ENCODE measurements at regions not wholly inside any gene's neighbourhood (a gene's known extent, or its start where the extent isn't known, plus 50 kb on each side); places are given as distances from the start of the nearest gene placed in this dataset.

DNA sequence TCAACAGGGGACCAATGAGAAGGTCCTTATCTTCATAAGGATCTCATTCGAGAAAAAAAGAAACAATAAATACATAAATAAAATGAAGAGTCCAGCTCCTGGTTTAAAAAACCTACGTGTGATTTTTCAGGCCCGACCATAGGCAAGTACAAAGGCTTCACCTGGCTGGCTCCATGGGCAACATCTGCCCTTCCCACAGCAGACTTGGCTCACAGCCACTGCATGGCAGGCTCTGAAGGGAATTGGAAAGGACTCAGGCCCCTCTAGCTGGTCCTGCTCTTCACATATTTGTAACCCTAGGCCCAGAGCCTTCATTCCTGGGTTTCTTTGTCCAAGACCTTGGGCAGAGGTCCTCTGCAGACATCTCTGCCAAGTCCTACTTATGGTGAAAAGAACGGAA is 228.1 kb downstream of the QDPR start:
- Mint-ChIP-seq H3K27me3 (no peaks in the 10 kb centered on the region), H3K4me3 (no peak overlapping the region), H3K36me3 (ENCODE audit: low read depth) (no peaks in the 10 kb centered on the region), H3K4me1 (ENCODE audit: low read depth) (no peaks in the 10 kb centered on the region), H3K27ac (no peak overlapping the region), H3K9me3 (no peaks in the 10 kb centered on the region)
- ChIA-PET CTCF (no interaction called here), POLR2A (no interaction called here)
- H3K4me3 ChIP-seq (ENCODE audit: low read length), result no peak overlapping the region
- H3K27me3 ChIP-seq (ENCODE audit: control insufficient read depth in 1 of 2, insufficient read depth in 2 of 2, low read length in 2 of 2), result no peaks in the 10 kb centered on the region
- H3K9me3 ChIP-seq (ENCODE audit: control insufficient read depth in 1 of 2, insufficient read depth in 1 of 2, low read length in 2 of 2), result no peaks in the 10 kb centered on the region
- DNase-seq, result no peak
- no peak for TF ChIP-seq CTCF (IDR thresholded peaks at IDR 0.05)
- no peak for ATAC-seq (ENCODE audit: poor library complexity)
- H3K27ac ChIP-seq (ENCODE audit: low read depth in 1 of 2, low read length in 2 of 2), result no peak overlapping the region
- intact Hi-C loops (cut with DNase I, micrococcal nuclease), result loop anchor here in 1 of 2 experiments (5.0 kb wide), 1 partner anchor 163 kb away; no protein-coding TSS in a partner anchor
- H3K36me3 ChIP-seq (ENCODE audit: insufficient read depth, low read length), result no peaks in the 10 kb centered on the region
- no peaks in the 10 kb centered on the region for H3K4me1 ChIP-seq (ENCODE audit: insufficient read depth, low read length)

- H3K36me3 Mint-ChIP-seq (ENCODE audit: low read depth), result no peaks in the 10 kb centered on the region
- DNase-seq (no peak), ATAC-seq (ENCODE audit: poor library complexity) (no peak)
- H3K4me1 Mint-ChIP-seq (ENCODE audit: low read depth), result no peaks in the 10 kb centered on the region
- no peak for TF ChIP-seq CTCF (IDR thresholded peaks at IDR 0.05)
- Histone ChIP-seq H3K36me3 (ENCODE audit: insufficient read depth, low read length) (no peaks in the 10 kb centered on the region), H3K4me3 (ENCODE audit: low read length) (no peak overlapping the region), H3K27me3 (ENCODE audit: control insufficient read depth in 1 of 2, insufficient read depth in 2 of 2, low read length in 2 of 2) (no peaks in the 10 kb centered on the region), H3K27ac (ENCODE audit: low read depth in 1 of 2, low read length in 2 of 2) (no peak overlapping the region), H3K4me1 (ENCODE audit: insufficient read depth, low read length) (no peaks in the 10 kb centered on the region), H3K9me3 (ENCODE audit: control insufficient read depth in 1 of 2, insufficient read depth in 1 of 2, low read length in 2 of 2) (no peaks in the 10 kb centered on the region)
- CTCF ChIA-PET, result no interaction called here
- POLR2A ChIA-PET, result no interaction called here
- H3K4me3 Mint-ChIP-seq, result no peak overlapping the region
- intact Hi-C loops (cut with DNase I, micrococcal nuclease), result loop anchor here in 1 of 2 experiments (5.0 kb wide), 1 partner anchor 164 kb away; no protein-coding TSS in a partner anchor
- no peak overlapping the region for H3K27ac Mint-ChIP-seq
- no peaks in the 10 kb centered on the region for H3K9me3 Mint-ChIP-seq
- H3K27me3 Mint-ChIP-seq, result no peaks in the 10 kb centered on the region
These were observed 228.6 kb downstream of the QDPR start for GRCh38 chr4:17283251-17283650.

DNA sequence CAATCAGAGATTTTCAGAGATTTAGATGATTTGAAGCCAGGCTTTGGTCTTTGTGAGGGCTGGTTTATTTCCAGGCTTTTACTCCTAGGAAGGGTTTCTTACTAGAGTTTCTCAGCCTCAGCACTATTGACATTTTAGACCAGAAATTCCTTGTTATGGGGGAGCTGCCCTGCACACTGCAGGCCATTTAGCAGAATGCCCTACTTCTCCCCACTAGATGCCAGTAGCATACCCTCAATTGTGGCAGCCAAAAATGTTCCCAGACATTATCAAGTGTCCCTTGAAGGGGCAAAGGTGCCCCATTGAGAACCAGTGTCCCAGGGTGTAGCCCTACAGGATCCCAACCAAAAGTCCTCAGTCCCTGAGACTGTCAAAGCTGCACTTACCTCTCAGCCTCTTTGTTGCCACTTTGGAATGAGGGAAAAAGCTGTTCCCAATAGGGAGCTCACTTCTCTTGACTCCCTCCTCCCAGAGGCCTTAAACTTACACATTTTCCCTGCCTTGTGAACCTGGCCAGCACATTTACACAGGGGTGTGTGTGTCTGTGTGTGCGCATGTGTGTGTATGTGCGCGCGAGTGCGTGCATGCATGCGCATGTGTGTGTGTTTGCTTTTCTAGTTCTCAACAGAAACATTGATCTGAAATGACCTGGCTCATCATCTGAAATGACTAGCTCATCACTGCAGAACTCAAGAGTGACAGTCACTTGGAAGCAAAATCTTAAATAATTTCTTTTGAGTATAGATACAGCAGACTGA is 231.4 kb downstream of the QDPR start:
- intact Hi-C loops (cut with DNase I, micrococcal nuclease), result loop anchor here (1.0 to 5.0 kb wide), 2 partner anchors 167 kb away; no protein-coding TSS in a partner anchor
- no peaks in the 10 kb centered on the region for H3K9me3 Mint-ChIP-seq
- no peak overlapping the region for H3K4me3 Mint-ChIP-seq
- peak in 1 of 14 experiments; percentile 1 for DNase-seq
- no peaks in the 10 kb centered on the region for H3K27me3 ChIP-seq (ENCODE audit: control insufficient read depth in 1 of 2, insufficient read depth in 2 of 2, low read length in 2 of 2)
- H3K4me3 ChIP-seq (ENCODE audit: low read length), result no peak overlapping the region
- no peaks in the 10 kb centered on the region for H3K27me3 Mint-ChIP-seq
- H3K27ac Mint-ChIP-seq, result no peak overlapping the region
- no peaks in the 10 kb centered on the region for H3K36me3 ChIP-seq (ENCODE audit: insufficient read depth, low read length)
- TF ChIP-seq CTCF (IDR thresholded peaks at IDR 0.05), result no peak
- POLR2A ChIA-PET, result no interaction called here
- H3K36me3 Mint-ChIP-seq (ENCODE audit: low read depth), result no peaks in the 10 kb centered on the region
- ATAC-seq (ENCODE audit: poor library complexity), result no peak
- H3K4me1 ChIP-seq (ENCODE audit: insufficient read depth, low read length), result no peaks in the 10 kb centered on the region
- H3K4me1 Mint-ChIP-seq (ENCODE audit: low read depth), result no peaks in the 10 kb centered on the region
- CTCF ChIA-PET, result interaction anchor here (0.6 kb wide), 1 partner anchor 79 kb away, joined by 3 read pairs; no protein-coding TSS in a partner anchor
- no peaks in the 10 kb centered on the region for H3K9me3 ChIP-seq (ENCODE audit: control insufficient read depth in 1 of 2, insufficient read depth in 1 of 2, low read length in 2 of 2)
- no peak overlapping the region for H3K27ac ChIP-seq (ENCODE audit: low read depth in 1 of 2, low read length in 2 of 2)

Measured in CD4-positive, alpha-beta T cell (primary cell).